ENCODE measurements at regions not wholly inside any gene's neighbourhood (a gene's known extent, or its start where the extent isn't known, plus 50 kb on each side); places are given as distances from the start of the nearest gene placed in this dataset.

GRCh38 chr6:163872335-163872734 lies 457.8 kb downstream of the QKI start:
- Histone ChIP-seq H2AFZ (ENCODE audit: low read length) (no peak overlapping the region), H3K79me2 (ENCODE audit: low read length) (no peaks in the 10 kb centered on the region), H3K27me3 (replicated peaks; ENCODE audit: insufficient read depth, low read length) (no peaks in the 10 kb centered on the region), H3K9me3 (replicated peaks; ENCODE audit: insufficient read depth, low read length) (no peaks in the 10 kb centered on the region), H3K27ac (ENCODE audit: low read length) (no peak overlapping the region), H3F3A (ENCODE audit: insufficient read depth, low read length) (no peaks in the 10 kb centered on the region), H4K20me1 (ENCODE audit: insufficient read depth, low read length) (no peaks in the 10 kb centered on the region), H3K4me1 (ENCODE audit: low read length) (no peaks in the 10 kb centered on the region), H3K4me2 (ENCODE audit: low read depth, low read length) (no peak overlapping the region), H3K9me2 (replicated peaks; ENCODE audit: insufficient read depth, low read length) (no peaks in the 10 kb centered on the region), H3K36me3 (replicated peaks; ENCODE audit: insufficient read depth, low read length) (no peaks in the 10 kb centered on the region), H3K4me3 (ENCODE audit: low read length) (no peak overlapping the region), H3K9ac (ENCODE audit: low read length) (no peak overlapping the region)
- TF ChIP-seq EZH2phosphoT487 (IDR thresholded peaks at IDR 0.05; ENCODE audit: low read length) = no peak
- TF ChIP-seq CTCF (IDR thresholded peaks at IDR 0.05; ENCODE audit: low read length) = no peak
- TF ChIP-seq EZH2 (optimal IDR thresholded peaks at IDR 0.05; ENCODE audit: low read depth, low read length) = no peak
- DNase-seq = no peak

GRCh38 chr6:163871616-163872015 lies 457.1 kb downstream of the QKI start:
- Histone ChIP-seq H3K4me2 (ENCODE audit: low read depth, low read length) (no peak overlapping the region), H3K79me2 (ENCODE audit: low read length) (no peaks in the 10 kb centered on the region), H3F3A (ENCODE audit: insufficient read depth, low read length) (no peaks in the 10 kb centered on the region), H2AFZ (ENCODE audit: low read length) (no peak overlapping the region), H3K27ac (ENCODE audit: low read length) (no peak overlapping the region), H3K9me2 (replicated peaks; ENCODE audit: insufficient read depth, low read length) (no peaks in the 10 kb centered on the region), H3K4me1 (ENCODE audit: low read length) (no peaks in the 10 kb centered on the region), H3K9ac (ENCODE audit: low read length) (no peak overlapping the region), H3K4me3 (ENCODE audit: low read length) (no peak overlapping the region), H3K27me3 (replicated peaks; ENCODE audit: insufficient read depth, low read length) (no peaks in the 10 kb centered on the region), H4K20me1 (ENCODE audit: insufficient read depth, low read length) (no peaks in the 10 kb centered on the region), H3K36me3 (replicated peaks; ENCODE audit: insufficient read depth, low read length) (no peaks in the 10 kb centered on the region), H3K9me3 (replicated peaks; ENCODE audit: insufficient read depth, low read length) (no peaks in the 10 kb centered on the region)
- DNase-seq = no peak
- no peak for TF ChIP-seq EZH2phosphoT487 (IDR thresholded peaks at IDR 0.05; ENCODE audit: low read length)
- no peak for TF ChIP-seq CTCF (IDR thresholded peaks at IDR 0.05; ENCODE audit: low read length)
- TF ChIP-seq EZH2 (optimal IDR thresholded peaks at IDR 0.05; ENCODE audit: low read depth, low read length) = no peak

- Histone ChIP-seq H2AFZ (ENCODE audit: low read length) (no peak overlapping the region), H3K36me3 (replicated peaks; ENCODE audit: insufficient read depth, low read length) (no peaks in the 10 kb centered on the region), H3K9me3 (replicated peaks; ENCODE audit: insufficient read depth, low read length) (no peaks in the 10 kb centered on the region), H3K4me3 (ENCODE audit: low read length) (no peak overlapping the region), H3K4me1 (ENCODE audit: low read length) (no peaks in the 10 kb centered on the region), H3K27me3 (replicated peaks; ENCODE audit: insufficient read depth, low read length) (no peaks in the 10 kb centered on the region), H3K9ac (ENCODE audit: low read length) (no peak overlapping the region), H3K79me2 (ENCODE audit: low read length) (no peaks in the 10 kb centered on the region), H3K9me2 (replicated peaks; ENCODE audit: insufficient read depth, low read length) (no peaks in the 10 kb centered on the region), H4K20me1 (ENCODE audit: insufficient read depth, low read length) (no peaks in the 10 kb centered on the region), H3K4me2 (ENCODE audit: low read depth, low read length) (no peak overlapping the region), H3K27ac (ENCODE audit: low read length) (no peak overlapping the region), H3F3A (ENCODE audit: insufficient read depth, low read length) (no peaks in the 10 kb centered on the region)
- TF ChIP-seq CTCF (IDR thresholded peaks at IDR 0.05; ENCODE audit: low read length) = no peak
- no peak for TF ChIP-seq EZH2phosphoT487 (IDR thresholded peaks at IDR 0.05; ENCODE audit: low read length)
- TF ChIP-seq EZH2 (optimal IDR thresholded peaks at IDR 0.05; ENCODE audit: low read depth, low read length) = no peak
- no peak for DNase-seq
These were observed 453.2 kb downstream of the QKI start for GRCh38 chr6:163867518-163868292.

Measured in MM.1S (cell line).